C4-2B (cell line): ENCODE measurements at regions not wholly inside any gene's neighbourhood (a gene's known extent, or its start where the extent isn't known, plus 50 kb on each side); places are given as distances from the start of the nearest gene placed in this dataset.

Source experiments
- CTCF ChIP-seq: fragments of 450-650 bp; conservative IDR thresholded peaks from 2 replicates; pipeline ENCODE4 v1.5.1; 2017; ENCODE audit warnings: mild to moderate bottlenecking
- ZFX ChIP-seq: fragments of 450-650 bp; IDR thresholded peaks from 2 replicates; pipeline ENCODE4 v1.6.1; 2017

- TF ChIP-seq CTCF (no peak), ZFX (no peak)
Observed at GRCh38 chr4:148550788-148551187, 108.6 kb upstream of the NR3C2 start.
